SK-N-SH (cell line): ENCODE measurements at regions not wholly inside any gene's neighbourhood (a gene's known extent, or its start where the extent isn't known, plus 50 kb on each side); places are given as distances from the start of the nearest gene placed in this dataset.

Experiments
- CTCF ChIA-PET: fragments of 300-600, 350-600 bp; formaldehyde crosslinking; extraction: SDS; loops from one replicate; lab custom pipeline; 2021; lab: Yijun Ruan, JAX
- POLR2A ChIA-PET: fragments of 350-600 bp; sonication (Branson Sonifier 250); formaldehyde crosslinking; extraction: SDS; loops from one replicate; lab custom pipeline; 2020; ENCODE audit warnings: antibody characterized with exemption, inconsistent platforms; lab: Yijun Ruan, JAX
- DNase-seq: peaks from one replicate; pipeline ENCODE4 v3.0.0; 2012
- H2AFZ ChIP-seq: fragments of 200-600 bp; sonication (generic); 2 replicates; pipeline ENCODE4 v1.8.1; 2016; ENCODE audit warnings: antibody characterized with exemption, mild to moderate bottlenecking, low read depth
- H3F3A ChIP-seq: fragments of 200-600 bp; sonication (generic); replicated peaks from 2 replicates; pipeline ENCODE3; 2016; ENCODE audit warnings: antibody characterized with exemption, mild to moderate bottlenecking; ENCODE audit not compliant: insufficient read depth
- H3K27ac ChIP-seq, 2 experiments: fragments of 200-500 bp in 1 of 2; fragments of 200-600 bp in 1 of 2; sonication (Bioruptor generic) in 1 of 2; sonication (generic), shearing (Covaris generic) in 1 of 2; 2 replicates each; pipeline versions ENCODE4 v1.5.1 to v1.6.1; 2014 to 2016; ENCODE audit warnings: low read depth in 2 of 2, inconsistent platforms in 1 of 2, low read length in 1 of 2, mild to moderate bottlenecking in 1 of 2, mixed read lengths in 1 of 2
- H3K27me3 ChIP-seq: fragments of 200-600 bp; sonication (generic), shearing (Covaris generic); 2 replicates; pipeline ENCODE4 v1.6.1; 2016; ENCODE audit warnings: mixed run types; ENCODE audit not compliant: insufficient read depth
- H3K36me3 ChIP-seq, 2 experiments: fragments of 200-500 bp in 1 of 2; fragments of 200-600 bp in 1 of 2; sonication (Bioruptor generic) in 1 of 2; sonication (generic) in 1 of 2; replicated peaks in 1 of 2; 2 replicates each; pipeline versions ENCODE3 to v1.5.1; 2014 to 2016; ENCODE audit warnings: low read length in 1 of 2, mild to moderate bottlenecking in 1 of 2; ENCODE audit not compliant: insufficient read depth in 2 of 2, control insufficient read depth in 1 of 2
- H3K4me1 ChIP-seq, 2 experiments: fragments of 200-500 bp in 1 of 2; fragments of 200-600 bp in 1 of 2; sonication (Bioruptor generic) in 1 of 2; sonication (generic), shearing (Covaris generic) in 1 of 2; 2 replicates each; pipeline versions ENCODE4 v1.5.1 to v1.6.1; 2014 to 2016; ENCODE audit warnings: low read depth in 1 of 2, low read length in 1 of 2, mixed run types in 1 of 2; ENCODE audit not compliant: insufficient read depth in 2 of 2, control insufficient read depth in 1 of 2
- H3K4me2 ChIP-seq: fragments of 200-600 bp; sonication (generic), shearing (Covaris generic); 2 replicates; pipeline ENCODE4 v1.6.1; 2017; ENCODE audit warnings: mixed run types
- H3K4me3 ChIP-seq, 2 experiments: fragments of 200-500 bp in 1 of 2; fragments of 200-600 bp in 1 of 2; sonication (Bioruptor generic) in 1 of 2; sonication (generic), shearing (Covaris generic) in 1 of 2; 2 replicates each; pipeline versions ENCODE4 v1.5.1 to v1.8.1; 2014 to 2016; ENCODE audit warnings: low read depth in 2 of 2, inconsistent platforms in 1 of 2, low read length in 1 of 2, mild to moderate bottlenecking in 1 of 2, mixed read lengths in 1 of 2, moderate library complexity in 1 of 2
- H3K79me2 ChIP-seq: fragments of 200-600 bp; sonication (generic); 2 replicates; pipeline ENCODE4 v1.8.1; 2017; ENCODE audit warnings: mild to moderate bottlenecking; ENCODE audit not compliant: insufficient read depth
- H3K9ac ChIP-seq: fragments of 200-600 bp; sonication (generic); 2 replicates; pipeline ENCODE4 v1.6.1; 2017; ENCODE audit warnings: mixed run types
- H3K9me2 ChIP-seq: fragments of 200-600 bp; sonication (generic); 2 replicates; pipeline ENCODE4 v1.6.1; 2017; ENCODE audit warnings: mixed run types
- H3K9me3 ChIP-seq: fragments of 200-600 bp; sonication (generic); 2 replicates; pipeline ENCODE4 v1.6.1; 2017; ENCODE audit warnings: mixed run types, mild to moderate bottlenecking, moderate library complexity
- H4K20me1 ChIP-seq: fragments of 200-600 bp; sonication (generic); 2 replicates; pipeline ENCODE4 v1.6.1; 2017; ENCODE audit warnings: mild to moderate bottlenecking, mixed run types; ENCODE audit not compliant: insufficient read depth
- EP300 ChIP-seq, 2 experiments: IDR thresholded peaks; 2 replicates each; pipeline versions ENCODE4 v1.4.0 to v1.6.1; 2012; ENCODE audit warnings: borderline replicate concordance in 1 of 2, low read depth in 1 of 2, low read length in 1 of 2
- EZH2phosphoT487 ChIP-seq: fragments of 200-600 bp; sonication (generic); IDR thresholded peaks from 2 replicates; pipeline ENCODE4 v1.6.1; 2017; ENCODE audit warnings: low read depth, mixed run types, mild to moderate bottlenecking, antibody characterized with exemption, moderate library complexity, borderline replicate concordance
- FOSL2 ChIP-seq: IDR thresholded peaks from 2 replicates; pipeline ENCODE4 v1.4.0; 2012; ENCODE audit warnings: low read depth, mild to moderate bottlenecking, moderate library complexity, borderline replicate concordance
- FOXM1 ChIP-seq: IDR thresholded peaks from 2 replicates; pipeline ENCODE4 v1.4.0; 2012; ENCODE audit warnings: low read depth, mild to moderate bottlenecking
- GABPA ChIP-seq: IDR thresholded peaks from 2 replicates; pipeline ENCODE4 v1.4.0; 2012; ENCODE audit warnings: low read depth, mild to moderate bottlenecking
- MAX ChIP-seq: IDR thresholded peaks from 2 replicates; pipeline ENCODE4 v1.4.0; 2012; ENCODE audit warnings: low read depth
- MXI1 ChIP-seq: IDR thresholded peaks from 2 replicates; pipeline ENCODE4 v1.6.1; 2012; ENCODE audit warnings: mild to moderate bottlenecking, low read depth, low read length, improper control_type of control experiment
- NRF1 ChIP-seq: IDR thresholded peaks from 2 replicates; pipeline ENCODE4 v1.6.1; 2012; ENCODE audit warnings: low read depth, mild to moderate bottlenecking, low read length
- RFX5 ChIP-seq: IDR thresholded peaks from 2 replicates; pipeline ENCODE4 v1.6.1; 2012; ENCODE audit warnings: mild to moderate bottlenecking, improper control_type of control experiment, low read length
- SMC3 ChIP-seq: IDR thresholded peaks from 2 replicates; pipeline ENCODE4 v1.6.1; 2012; ENCODE audit warnings: low read depth, low read length, improper control_type of control experiment
- TCF12 ChIP-seq: IDR thresholded peaks from 2 replicates; pipeline ENCODE4 v1.4.0; 2012
- USF1 ChIP-seq: IDR thresholded peaks from 2 replicates; pipeline ENCODE4 v1.4.0; 2012; ENCODE audit warnings: low read depth, borderline replicate concordance
- WGBS: methylation state at CpG from one replicate; pipeline ENCODE4 v1.1.6; 2017; ENCODE audit warnings: low lambda C conversion rate; 5-methylcytosine and 5-hydroxymethylcytosine counted together
- TF ChIP-seq, protein P1 (sequence below): fragments of 150-350 bp; IDR thresholded peaks from 2 replicates; pipeline ENCODE4 v1.6.1; 2017; ENCODE audit warnings: antibody characterized with exemption, low read length, low read depth, borderline replicate concordance
- TF ChIP-seq, protein P2 (sequence below): IDR thresholded peaks from 2 replicates; pipeline ENCODE4 v1.6.1; 2012; ENCODE audit warnings: mild to moderate bottlenecking, low read depth, low read length, moderate library complexity

DNA sequence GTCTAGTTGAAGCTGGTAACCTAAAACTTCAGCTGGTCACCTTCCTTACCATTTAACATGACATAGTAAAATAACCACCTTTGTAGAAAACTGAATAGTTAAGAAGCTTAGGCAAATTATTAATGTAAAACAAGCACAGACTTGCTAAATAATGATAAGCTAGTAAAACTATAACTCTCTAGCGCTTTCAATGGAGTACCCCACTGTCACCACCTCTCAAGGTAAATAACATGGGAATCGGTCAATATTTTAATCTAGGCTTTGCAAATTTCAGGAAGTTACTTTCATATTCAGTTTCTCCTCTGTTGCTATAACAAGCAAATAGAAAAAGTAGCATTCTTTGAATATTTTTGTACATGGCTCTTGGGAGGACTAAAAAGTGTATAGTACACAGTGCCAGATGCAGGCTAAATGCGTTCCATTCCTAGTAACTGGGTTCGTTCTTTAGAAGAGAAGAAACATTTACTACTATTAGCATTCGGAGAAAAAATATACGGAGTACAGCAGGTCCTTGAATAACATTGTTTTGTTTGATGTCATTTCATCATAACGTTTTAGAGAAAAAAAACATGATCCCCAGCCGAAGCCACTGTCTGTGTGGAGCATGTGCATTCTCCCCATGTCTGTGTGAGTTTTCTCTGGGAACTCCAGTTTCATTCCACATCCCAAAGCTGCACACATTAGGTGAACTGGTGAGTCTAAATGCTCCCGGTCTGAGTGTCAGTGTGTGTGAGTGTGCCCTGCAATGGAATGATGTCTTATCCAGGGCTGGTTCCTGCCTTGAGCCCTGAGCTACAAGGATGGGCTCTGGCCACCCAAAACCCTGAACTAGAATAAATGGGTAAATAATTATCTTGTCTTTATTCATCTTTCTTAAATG, 52.5 kb downstream of the EPRS1 start:
- Histone ChIP-seq H3K79me2 (no peaks in the 10 kb centered on the region), H3K4me3 (no peak overlapping the region), H2AFZ (no peak overlapping the region), H3K9me3 (no peaks in the 10 kb centered on the region), H3K27ac (no peak overlapping the region), H3K9ac (no peak overlapping the region), H3F3A (peaks cover 9% of the 10 kb centered on the region), H3K36me3 (peaks cover 33 to 36% of the 10 kb centered on the region in 2 experiments), H3K4me2 (no peak overlapping the region), H3K27me3 (no peaks in the 10 kb centered on the region), H4K20me1 (no peaks in the 10 kb centered on the region), H3K4me1 (no peaks in the 10 kb centered on the region), H3K9me2 (no peaks in the 10 kb centered on the region)
- no peak for DNase-seq
- 95% methylated on average over 9 of the region's 9 CpGs for WGBS
- TF ChIP-seq FOSL2: no peak
- TF ChIP-seq MXI1: no peak
- TF ChIP-seq EZH2phosphoT487: no peak
- TF ChIP-seq, protein P1, sequence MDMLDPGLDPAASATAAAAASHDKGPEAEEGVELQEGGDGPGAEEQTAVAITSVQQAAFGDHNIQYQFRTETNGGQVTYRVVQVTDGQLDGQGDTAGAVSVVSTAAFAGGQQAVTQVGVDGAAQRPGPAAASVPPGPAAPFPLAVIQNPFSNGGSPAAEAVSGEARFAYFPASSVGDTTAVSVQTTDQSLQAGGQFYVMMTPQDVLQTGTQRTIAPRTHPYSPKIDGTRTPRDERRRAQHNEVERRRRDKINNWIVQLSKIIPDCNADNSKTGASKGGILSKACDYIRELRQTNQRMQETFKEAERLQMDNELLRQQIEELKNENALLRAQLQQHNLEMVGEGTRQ: no peak
- TF ChIP-seq TCF12: no peak
- TF ChIP-seq GABPA: no peak
- TF ChIP-seq FOXM1: no peak
- no peak for TF ChIP-seq EP300 (IDR thresholded peaks at IDR 0.05; ENCODE audit: borderline replicate concordance in 1 of 2, low read depth in 1 of 2, low read length in 1 of 2)
- TF ChIP-seq NRF1: no peak
- no peak for TF ChIP-seq SMC3
- no peak for TF ChIP-seq RFX5
- TF ChIP-seq USF1: no peak
- no peak for TF ChIP-seq MAX
- TF ChIP-seq, protein P2, sequence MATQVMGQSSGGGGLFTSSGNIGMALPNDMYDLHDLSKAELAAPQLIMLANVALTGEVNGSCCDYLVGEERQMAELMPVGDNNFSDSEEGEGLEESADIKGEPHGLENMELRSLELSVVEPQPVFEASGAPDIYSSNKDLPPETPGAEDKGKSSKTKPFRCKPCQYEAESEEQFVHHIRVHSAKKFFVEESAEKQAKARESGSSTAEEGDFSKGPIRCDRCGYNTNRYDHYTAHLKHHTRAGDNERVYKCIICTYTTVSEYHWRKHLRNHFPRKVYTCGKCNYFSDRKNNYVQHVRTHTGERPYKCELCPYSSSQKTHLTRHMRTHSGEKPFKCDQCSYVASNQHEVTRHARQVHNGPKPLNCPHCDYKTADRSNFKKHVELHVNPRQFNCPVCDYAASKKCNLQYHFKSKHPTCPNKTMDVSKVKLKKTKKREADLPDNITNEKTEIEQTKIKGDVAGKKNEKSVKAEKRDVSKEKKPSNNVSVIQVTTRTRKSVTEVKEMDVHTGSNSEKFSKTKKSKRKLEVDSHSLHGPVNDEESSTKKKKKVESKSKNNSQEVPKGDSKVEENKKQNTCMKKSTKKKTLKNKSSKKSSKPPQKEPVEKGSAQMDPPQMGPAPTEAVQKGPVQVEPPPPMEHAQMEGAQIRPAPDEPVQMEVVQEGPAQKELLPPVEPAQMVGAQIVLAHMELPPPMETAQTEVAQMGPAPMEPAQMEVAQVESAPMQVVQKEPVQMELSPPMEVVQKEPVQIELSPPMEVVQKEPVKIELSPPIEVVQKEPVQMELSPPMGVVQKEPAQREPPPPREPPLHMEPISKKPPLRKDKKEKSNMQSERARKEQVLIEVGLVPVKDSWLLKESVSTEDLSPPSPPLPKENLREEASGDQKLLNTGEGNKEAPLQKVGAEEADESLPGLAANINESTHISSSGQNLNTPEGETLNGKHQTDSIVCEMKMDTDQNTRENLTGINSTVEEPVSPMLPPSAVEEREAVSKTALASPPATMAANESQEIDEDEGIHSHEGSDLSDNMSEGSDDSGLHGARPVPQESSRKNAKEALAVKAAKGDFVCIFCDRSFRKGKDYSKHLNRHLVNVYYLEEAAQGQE: no peak
- CTCF ChIA-PET: interaction anchor here (1.3 to 1.6 kb wide), 2 partner anchors 17 to 58 kb away, joined by 3 to 4 read pairs; no protein-coding TSS in a partner anchor
- POLR2A ChIA-PET: no interaction called here
